Bronchial epithelial cell (primary cell): ENCODE measurements at regions not wholly inside any gene's neighbourhood (a gene's known extent, or its start where the extent isn't known, plus 50 kb on each side); places are given as distances from the start of the nearest gene placed in this dataset.

Experiments used
- DNase-seq: peaks from one replicate; pipeline ENCODE4 v3.0.0-alpha.2; 2010; ENCODE audit warnings: low read depth
- FAIRE-seq: peaks from 2 replicates; lab custom pipeline; 2011; peaks lifted over from hg19 to GRCh38; lab: Jason Lieb, UNC
- H3K27me3 ChIP-seq: 2 replicates; pipeline ENCODE4 v1.5.1; 2011; ENCODE audit warnings: low read length; ENCODE audit not compliant: control insufficient read depth, insufficient read depth
- H3K36me3 ChIP-seq: 2 replicates; pipeline ENCODE4 v1.5.1; 2011; ENCODE audit warnings: low read length; ENCODE audit not compliant: control insufficient read depth, insufficient read depth
- H3K4me3 ChIP-seq: 2 replicates; pipeline ENCODE4 v1.5.1; 2011; ENCODE audit warnings: mild to moderate bottlenecking, low read depth, low read length, control low read depth
- CTCF ChIP-seq: IDR thresholded peaks from 2 replicates; pipeline ENCODE4 v1.5.1; 2011; ENCODE audit warnings: mild to moderate bottlenecking, moderate library complexity, low read length, control low read depth, inconsistent platforms; ENCODE audit not compliant: insufficient read depth, severe bottlenecking

- Histone ChIP-seq H3K36me3 (no peaks in the 10 kb centered on the region), H3K27me3 (no peaks in the 10 kb centered on the region), H3K4me3 (no peak overlapping the region)
- DNase-seq = peak; percentile 87
- no peak for TF ChIP-seq CTCF
- FAIRE-seq = no peak
Observed at GRCh38 chr2:12493031-12493513, 223.7 kb upstream of the TRIB2 start.

GRCh38 chr2:12495247-12495868 lies 221.4 kb upstream of the TRIB2 start:
- TF ChIP-seq CTCF = no peak
- FAIRE-seq = no peak
- H3K27me3 ChIP-seq = no peaks in the 10 kb centered on the region
- no peak overlapping the region for H3K4me3 ChIP-seq
- H3K36me3 ChIP-seq = no peaks in the 10 kb centered on the region
- DNase-seq = no peak

GRCh38 chr2:12498286-12498685 lies 218.4 kb upstream of the TRIB2 start:
- FAIRE-seq (no peak), DNase-seq (no peak)
- H3K36me3 ChIP-seq = no peaks in the 10 kb centered on the region
- no peaks in the 10 kb centered on the region for H3K27me3 ChIP-seq
- no peak for TF ChIP-seq CTCF
- no peak overlapping the region for H3K4me3 ChIP-seq

- Histone ChIP-seq H3K27me3 (no peaks in the 10 kb centered on the region), H3K36me3 (no peaks in the 10 kb centered on the region), H3K4me3 (no peak overlapping the region)
- TF ChIP-seq CTCF = no peak
- FAIRE-seq (no peak), DNase-seq (peak; percentile 46)
Observed at GRCh38 chr2:12498704-12499103, 218.0 kb upstream of the TRIB2 start.

- DNase-seq (no peak), FAIRE-seq (no peak)
- Histone ChIP-seq H3K36me3 (no peaks in the 10 kb centered on the region), H3K4me3 (no peak overlapping the region), H3K27me3 (no peaks in the 10 kb centered on the region)
- TF ChIP-seq CTCF = no peak
Observed at GRCh38 chr2:12500899-12501298, 215.8 kb upstream of the TRIB2 start.

GRCh38 chr2:12501469-12502158 lies 215.1 kb upstream of the TRIB2 start:
- DNase-seq = no peak
- H3K27me3 ChIP-seq = no peaks in the 10 kb centered on the region
- TF ChIP-seq CTCF = no peak
- H3K36me3 ChIP-seq = no peaks in the 10 kb centered on the region
- H3K4me3 ChIP-seq = no peak overlapping the region
- no peak for FAIRE-seq
